HG03457 (cell line): ENCODE measurements at regions not wholly inside any gene's neighbourhood (a gene's known extent, or its start where the extent isn't known, plus 50 kb on each side); places are given as distances from the start of the nearest gene placed in this dataset.

Source experiments
- ATAC-seq: cut with Tn5 transposase; IDR thresholded peaks from one replicate; pipeline ENCODE4 v1.9.1; 2021; ENCODE audit warnings: moderate number of reproducible peaks; ENCODE audit not compliant: unreplicated experiment

DNA sequence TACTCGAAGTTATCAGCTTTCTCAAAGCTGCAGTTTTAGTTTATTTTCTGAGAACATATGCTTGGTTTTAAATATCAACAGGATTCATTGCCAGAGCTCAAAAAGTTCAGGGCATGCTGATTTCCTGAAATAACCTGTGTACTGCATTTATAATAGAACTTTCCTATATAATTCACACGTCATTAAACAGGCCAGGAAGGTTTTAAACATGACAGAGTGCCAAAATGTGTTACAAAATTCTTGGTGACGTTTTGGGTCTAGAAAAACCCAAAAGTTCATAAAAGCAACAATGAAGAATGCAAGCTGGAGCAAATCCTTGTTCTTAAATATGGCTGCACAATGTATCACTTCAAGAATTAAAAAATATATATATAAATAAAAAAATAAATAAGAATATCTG is 1139.1 kb downstream of the CDH11 start:
- ATAC-seq = no peak

DNA sequence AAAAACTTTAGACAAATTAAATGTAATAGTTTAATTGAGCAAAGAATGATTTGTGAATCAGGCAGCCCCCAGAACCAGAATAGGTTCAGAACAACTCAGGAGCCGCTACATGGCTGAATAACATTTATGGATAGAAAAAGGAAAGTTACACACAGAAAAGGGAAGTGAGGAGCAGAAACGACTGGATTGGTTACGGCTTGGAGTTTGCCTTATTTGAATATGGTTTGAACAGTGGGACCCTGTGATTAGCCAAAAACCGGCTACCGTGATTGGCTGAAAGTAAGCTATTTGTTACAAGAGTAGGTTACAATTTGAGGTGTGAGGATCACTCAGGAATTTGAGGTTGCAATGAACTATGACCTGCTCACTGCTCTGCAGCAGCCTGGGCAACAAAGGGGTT is 1139.8 kb downstream of the CDH11 start:
- ATAC-seq = no peak

DNA sequence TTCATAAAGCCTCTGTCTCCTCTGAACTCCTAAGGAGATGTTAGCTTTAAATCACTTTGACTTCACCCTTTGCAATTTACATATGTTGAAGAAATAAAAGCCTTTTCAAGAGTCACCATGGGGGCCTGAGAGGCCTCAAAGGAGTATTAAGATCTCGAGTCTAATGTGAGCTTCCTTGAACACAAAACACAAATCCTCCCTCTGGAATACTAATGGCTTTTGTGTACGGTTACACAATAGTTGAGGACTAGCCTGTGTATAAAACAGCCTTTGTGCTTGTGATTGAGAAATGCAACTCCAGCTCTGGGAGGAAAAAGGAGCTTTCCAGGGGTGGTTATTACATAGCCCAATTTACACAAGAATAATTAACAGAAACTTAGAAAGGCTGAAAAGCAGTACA is 1140.2 kb downstream of the CDH11 start:
- ATAC-seq = no peak

DNA sequence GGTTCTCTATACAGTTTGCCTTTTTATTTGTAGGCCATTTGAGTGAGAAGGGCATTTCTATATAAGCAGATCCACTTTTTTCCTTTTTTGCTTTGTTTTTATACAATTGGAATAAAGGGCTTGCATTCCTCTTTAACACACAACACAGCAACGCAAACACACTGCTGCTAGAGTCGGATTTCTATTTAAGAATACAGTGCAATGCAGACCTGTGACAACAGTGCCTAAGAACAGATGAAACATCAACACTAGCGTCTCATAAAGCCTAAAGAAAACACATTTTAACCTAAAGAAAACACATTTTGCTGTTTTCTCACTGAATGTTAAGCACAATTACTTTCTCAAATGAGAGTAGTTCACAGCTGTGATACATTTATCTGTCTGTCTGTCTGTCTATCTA is 1141.1 kb downstream of the CDH11 start:
- no peak for ATAC-seq

DNA sequence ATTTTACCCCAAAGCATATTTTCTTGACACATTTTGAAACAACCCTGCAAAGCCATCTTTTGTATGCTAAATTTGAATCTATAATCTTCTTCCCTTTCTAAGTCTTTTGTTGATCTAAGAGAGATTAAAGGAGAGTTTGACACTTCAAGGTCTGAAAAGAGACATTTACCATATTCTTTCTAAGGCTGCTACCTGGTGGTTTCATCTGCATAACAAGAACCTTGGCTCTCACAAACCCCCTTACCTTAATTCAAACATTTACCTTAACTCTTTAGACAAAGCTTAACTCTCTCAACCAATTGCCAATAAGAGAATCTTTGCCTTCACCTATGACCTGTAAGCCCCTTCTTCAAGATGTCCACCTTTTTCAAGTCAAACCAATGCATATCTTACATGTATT is 1143.6 kb downstream of the CDH11 start:
- ATAC-seq = no peak

DNA sequence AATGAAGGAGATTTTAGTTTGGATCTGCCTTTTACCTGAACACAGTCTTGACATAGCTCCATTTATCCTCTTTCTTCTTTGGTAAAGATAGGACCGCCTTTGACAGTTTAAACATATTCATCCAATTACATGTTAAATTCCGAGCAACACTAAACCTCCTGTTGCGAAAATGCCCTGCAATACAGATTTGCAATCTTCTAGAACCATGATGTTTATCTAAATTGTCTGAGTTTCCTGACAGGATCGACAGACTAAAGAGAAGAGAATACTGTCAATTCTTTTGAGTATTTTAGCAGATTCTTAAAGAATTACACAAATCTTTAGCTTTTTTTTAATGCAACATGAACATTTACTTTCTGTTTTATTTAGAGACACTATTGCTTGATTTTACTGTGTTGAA is 1145.5 kb downstream of the CDH11 start:
- ATAC-seq = no peak

DNA sequence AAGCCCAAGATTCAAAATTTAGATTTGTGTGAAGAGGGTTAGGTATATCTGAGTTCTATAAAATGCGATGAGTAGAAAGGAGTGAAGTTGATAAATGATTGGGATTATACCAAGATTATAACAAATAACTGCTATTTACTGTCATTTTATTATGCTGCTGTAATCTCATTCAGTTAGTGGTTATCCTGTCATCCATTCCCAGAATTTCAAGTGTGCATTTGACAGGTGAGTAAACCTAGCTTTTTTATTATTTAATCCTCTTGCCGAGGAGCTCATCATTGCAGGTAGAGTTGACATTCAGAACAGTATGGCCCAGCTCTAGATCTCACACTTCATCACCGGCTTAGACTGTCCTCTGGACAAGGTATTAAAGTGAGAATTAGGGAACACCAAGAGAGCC is 1146.2 kb downstream of the CDH11 start:
- no peak for ATAC-seq

DNA sequence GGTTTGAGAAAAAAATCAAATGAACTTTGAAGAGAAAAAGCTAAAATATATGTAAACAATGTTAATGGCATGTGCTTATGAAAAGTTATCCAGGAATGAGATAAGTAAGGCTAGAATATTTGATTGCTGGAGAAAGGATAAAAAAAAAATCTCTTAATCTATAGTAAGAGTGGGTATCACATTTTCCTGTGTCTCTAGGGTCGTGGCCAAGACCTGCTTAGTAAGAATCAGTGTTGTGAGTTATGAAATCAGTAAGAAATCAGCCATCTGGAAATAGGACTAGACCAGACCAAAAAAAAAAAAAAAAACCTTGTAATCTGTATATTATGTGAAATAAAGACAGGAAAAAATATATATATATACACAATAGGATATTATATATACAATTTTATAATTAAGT is 1153.9 kb downstream of the CDH11 start:
- no peak for ATAC-seq

DNA sequence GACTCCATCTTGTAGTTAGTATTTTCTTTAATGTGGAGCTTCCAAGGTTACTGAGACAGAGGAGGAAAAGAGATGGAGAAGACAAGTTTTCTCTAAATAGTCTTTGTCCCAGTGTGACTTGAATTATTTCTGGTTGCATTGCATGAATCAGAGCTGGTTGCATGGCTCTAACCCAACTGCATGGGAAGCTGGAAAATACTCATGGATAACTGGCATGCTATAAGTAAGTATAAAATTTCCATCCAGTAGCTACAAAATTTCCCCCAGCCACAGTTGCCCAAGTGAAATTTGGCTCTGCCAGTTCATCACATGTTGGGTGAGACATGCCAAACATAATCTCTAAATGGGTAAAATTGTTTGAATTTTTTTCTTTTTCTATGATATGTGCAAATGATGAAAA is 1161.5 kb downstream of the CDH11 start:
- ATAC-seq = no peak

DNA sequence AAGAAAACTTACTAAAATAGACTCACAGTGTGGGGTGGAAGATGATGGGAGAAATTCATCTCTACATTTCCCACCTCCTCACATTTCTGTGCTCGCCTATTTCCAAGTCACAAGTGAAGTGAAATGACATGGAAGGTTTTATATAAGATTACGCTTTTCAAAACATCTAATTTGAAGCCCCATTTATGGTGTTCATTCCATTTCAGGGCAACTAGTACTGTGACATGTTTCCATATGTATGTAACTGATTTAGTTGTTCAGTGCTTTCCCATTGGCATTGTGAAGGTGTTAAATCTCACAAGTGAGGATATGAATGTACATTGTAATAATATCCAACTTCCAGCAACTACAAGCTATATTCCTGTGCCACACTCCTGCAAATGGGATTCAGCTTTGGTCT is 1174.8 kb downstream of the CDH11 start:
- no peak for ATAC-seq

DNA sequence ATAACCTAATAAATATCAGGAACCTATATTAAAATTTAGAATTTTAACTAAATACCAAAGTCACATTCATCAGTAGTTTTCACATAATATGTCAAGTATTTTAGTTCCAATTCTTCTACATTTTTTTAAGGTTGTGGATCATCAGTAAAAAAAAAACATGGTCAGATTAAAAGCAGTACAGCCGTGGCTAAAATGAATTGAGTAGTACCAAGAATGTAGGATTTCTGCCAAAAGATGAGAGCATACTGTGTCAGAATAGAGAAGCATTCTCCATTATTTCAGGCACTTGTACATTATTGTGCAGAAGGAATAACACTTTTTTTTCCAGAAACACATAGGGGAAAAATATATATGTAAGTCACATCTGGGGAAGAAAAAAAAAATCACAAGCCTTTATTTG is 1176.1 kb downstream of the CDH11 start:
- ATAC-seq = no peak

DNA sequence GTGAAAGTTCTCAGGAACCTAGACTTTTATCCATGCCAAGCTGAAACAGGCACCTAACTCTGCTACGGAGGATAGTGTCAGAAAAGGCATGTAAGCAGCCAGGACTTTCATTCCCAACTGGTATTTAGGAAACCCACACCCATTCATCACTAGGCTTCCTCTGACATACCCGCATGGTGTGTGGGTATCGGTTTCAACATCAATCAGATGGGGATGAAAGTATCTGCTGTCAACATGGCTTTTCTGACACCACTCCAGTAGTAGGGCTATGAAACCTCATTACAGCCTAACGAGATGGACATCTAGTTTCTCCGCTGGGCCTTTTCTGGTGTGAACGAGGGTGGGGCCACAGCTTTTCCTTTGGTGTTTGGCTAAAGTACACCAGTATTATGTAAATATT is 1178.3 kb downstream of the CDH11 start:
- no peak for ATAC-seq

DNA sequence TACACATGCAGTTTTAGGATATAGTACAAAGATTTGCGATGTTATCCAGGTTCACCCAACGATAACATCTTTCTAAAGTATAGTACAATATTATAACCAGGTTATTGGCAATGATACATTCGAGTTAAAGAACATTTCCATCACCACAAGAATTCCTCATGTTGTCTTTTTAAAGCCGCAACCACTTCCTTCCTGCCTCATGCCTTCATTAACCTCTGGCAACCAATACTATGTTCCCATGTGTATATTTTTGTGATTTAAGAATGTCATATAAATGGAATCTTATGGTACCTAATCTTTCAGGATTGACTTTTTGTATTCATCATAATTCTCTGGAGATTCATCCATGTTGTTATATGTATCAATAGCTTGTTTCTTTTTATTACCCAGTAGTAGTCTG is 1183.2 kb downstream of the CDH11 start:
- ATAC-seq = no peak

DNA sequence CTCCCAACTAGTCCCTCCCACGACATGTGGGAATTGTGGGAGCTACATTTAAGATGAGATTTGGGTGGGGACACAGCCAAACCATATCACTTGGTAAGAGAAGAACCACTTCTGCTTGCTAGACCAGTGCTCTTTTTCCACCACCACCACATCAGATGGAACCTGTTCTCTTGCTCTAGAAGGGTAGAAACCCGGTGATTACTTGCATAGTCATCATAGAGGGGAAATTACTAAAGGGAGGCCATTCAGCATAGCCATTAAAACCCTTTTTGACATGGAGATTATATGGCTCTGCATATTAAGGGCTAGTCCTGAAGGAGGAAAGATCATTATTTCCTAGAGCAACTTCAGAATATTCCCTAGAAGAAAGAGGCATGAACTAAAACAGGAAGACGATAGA is 1188.0 kb downstream of the CDH11 start:
- ATAC-seq = no peak

DNA sequence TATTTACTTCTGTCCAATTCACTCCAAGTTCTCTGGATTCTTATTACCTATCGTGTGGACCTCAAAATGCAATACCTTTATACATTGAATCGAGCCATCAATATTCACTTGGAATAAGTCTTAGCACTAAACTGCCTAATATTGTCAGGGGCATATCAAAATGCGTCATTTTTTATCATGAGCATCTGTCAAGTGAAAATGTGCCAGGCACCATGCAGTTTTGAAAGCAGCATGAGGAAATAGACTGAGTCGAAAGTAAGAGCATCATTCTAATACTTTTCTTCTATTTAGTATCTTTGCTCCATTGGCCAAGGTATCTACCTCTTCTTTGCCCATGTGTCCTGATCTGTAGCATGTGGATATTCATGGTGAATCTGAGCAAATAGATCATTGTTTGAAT is 1193.4 kb downstream of the CDH11 start:
- no peak for ATAC-seq

DNA sequence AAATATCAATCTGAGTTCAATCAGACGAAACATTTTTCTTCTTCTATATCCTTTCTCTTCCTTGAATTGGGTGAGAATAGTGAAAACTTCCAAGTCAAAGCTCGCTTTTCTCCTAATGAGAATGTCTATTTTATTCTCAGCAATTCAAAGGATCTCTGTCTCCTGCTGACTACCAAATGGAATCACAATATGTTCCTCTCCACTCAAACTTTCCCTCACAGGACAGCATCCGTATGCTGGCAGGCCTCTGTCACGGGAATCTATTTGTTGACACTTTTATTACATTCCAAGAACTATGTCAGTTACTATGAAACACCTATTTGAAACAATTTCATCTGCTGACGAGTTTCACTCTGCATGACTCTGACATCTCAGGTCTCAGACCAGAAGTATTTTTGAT is 1196.6 kb downstream of the CDH11 start:
- no peak for ATAC-seq

DNA sequence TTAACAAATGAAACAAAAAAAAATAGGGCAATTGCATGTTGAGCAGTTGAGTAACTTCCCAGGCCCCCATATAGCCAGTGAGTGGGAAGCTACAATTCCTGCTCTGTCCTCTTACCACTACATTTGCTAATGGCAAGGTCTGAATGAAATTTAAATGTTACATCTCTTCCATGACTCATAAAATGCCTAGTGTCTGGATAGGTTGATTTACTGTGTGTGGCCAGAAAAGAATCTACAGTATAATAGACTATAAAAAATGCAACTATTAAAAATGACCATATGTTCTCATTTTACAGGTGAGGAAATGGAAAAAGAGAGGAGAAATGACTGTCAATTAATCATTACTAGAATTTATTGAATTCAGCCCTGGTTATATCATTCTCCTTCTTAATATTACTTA is 1199.3 kb downstream of the CDH11 start:
- no peak for ATAC-seq

DNA sequence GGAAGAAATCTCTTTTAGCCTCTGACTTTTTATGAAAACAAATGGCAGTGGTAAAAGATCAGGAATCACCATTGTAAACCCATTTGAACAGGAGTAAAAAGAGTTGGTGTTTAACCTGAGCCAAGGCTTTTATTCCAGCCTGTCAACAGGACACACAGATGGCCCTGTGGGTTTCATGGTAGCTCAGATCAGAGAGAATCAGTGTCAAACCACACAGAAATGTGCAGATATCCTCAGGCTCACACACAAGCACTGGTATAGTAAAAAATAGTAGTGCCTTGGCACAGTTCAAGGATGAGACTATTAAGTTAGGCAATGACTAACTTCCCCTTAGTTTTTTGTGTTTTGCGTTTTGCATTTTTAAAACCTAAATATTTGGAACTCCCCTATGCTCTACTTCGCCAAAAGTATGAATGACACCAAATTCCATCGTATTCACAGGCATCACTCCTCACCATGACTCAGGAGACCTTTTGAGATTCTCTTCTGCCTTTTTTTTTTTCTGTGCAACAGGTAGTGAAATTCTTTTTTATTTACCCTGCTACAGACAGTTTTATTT is 1200.0 kb downstream of the CDH11 start:
- ATAC-seq = no peak

DNA sequence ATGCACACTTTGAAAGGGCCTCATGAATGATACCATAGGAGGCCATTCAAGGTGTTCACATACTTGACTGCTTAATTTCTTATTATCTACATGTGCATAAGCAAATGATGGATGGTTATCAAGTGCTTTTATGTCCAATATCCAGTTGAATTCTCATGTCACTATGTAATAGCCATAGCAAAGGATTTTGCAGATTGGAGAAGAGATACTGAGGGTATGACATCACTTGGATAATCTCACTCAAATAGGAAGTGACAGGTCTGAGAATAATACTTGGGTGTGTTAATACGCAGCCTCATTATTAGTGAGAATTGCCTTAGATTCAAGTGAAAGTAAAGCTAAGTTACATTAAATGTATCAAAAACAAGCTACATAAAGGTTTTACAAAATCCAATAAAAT is 1208.6 kb downstream of the CDH11 start:
- ATAC-seq = no peak

DNA sequence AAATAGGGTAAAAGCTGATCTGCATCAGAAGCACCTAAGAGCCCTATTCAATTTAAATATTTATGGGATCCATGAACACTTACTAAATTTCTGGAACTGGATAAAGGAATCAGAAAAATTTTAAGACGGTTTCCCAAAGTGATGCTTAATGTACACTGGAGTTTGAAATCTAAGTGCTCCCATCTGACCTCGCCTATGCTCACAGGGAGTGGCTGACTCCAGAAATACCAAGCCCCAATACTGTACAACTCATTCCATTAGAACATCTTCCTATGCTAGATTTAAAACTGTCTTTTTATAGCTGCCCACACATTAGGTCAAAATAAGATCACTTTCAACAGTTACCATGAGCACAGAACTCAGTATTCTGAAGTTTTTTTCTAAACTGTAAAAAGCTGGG is 1214.6 kb downstream of the CDH11 start:
- ATAC-seq = no peak

DNA sequence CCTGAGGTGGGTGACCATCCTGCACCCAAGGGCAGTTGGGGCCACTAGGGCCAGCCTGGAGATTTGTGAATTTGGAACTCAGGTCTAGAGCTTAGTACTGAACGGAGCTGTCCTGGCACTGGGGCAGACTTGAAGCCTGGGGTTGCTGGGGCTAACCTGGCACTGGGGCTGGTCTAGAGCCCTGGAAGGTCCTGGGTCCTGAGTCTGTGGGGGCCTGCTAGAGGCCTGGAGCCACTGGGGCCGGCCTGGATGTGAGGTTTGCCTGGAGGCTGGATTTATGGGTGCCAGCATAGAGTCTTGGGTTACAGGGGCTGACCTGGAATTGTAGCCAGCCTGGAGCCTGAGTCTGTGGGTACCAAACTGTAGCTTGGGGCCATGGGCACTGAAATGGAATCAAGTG is 1216.9 kb downstream of the CDH11 start:
- no peak for ATAC-seq

DNA sequence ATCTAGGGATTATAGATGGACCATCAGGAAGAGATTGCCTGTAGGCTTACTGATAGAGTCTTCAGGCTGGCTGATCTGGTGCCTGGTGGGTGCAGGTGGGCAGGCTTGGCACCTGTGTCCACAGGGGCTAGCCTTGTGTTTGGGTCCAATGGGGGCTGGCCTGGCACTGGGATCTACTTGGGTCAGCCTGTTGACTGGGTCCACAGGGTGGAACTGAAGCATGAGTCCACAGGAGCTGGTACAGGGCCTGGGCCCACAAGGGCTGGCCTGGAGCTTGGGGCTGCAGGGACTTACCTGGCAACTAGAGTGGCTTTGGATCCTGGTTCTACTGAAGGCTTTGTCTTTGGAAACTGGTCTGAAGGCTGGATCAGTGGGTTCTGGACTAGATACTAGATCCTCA is 1217.7 kb downstream of the CDH11 start:
- ATAC-seq = no peak

DNA sequence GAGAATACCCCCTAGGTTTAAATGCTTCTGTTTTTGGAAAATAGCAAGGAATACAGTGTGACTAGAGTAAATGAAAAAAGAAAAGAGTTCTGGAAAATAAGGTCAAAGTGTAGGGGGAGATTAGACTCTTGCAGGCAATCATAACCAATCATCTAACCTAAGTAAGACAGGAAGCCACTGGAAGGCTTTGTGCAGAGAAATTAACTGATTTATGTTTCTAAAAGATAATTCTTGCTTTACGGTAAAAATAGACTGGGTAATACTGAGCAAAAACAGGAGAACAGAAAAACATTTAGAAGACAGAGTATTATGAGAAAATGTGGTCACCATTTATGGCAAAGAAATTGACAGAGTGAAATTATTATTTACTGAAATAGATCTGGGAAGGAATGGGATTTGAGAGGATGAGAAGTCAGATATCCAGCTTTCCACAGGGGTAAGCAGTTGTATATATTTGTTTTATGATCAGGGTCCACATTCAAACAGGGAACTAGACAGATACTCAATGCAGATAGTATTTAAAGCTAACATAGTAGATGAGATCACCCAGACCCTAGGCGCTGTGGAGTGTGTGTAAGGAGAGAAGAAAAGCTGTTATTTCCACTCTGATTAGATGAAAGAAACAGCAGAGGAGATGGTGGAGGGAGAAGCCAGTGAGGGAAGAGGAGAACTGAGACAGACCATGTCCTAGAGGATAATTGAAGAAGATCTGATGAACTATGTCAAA is 1225.3 kb downstream of the CDH11 start:
- ATAC-seq = no peak
